ENCODE measurements at regions not wholly inside any gene's neighbourhood (a gene's known extent, or its start where the extent isn't known, plus 50 kb on each side); places are given as distances from the start of the nearest gene placed in this dataset.
"Not testable (repeated sequence)": the region's sequence is repeated elsewhere in the genome, so short reads cannot be mapped to it uniquely, and the experiment has no call there.

GRCh38 chr10:64408391-64409183 is 887.4 kb downstream of the REEP3 start:
- DNase-seq (ENCODE audit: low read depth in 2 of 2) = no peak

- DNase-seq (ENCODE audit: low read depth in 2 of 2) = no peak
Observed at GRCh38 chr10:64409349-64409748, 888.1 kb downstream of the REEP3 start.

GRCh38 chr10:64416011-64416410 is 894.8 kb downstream of the REEP3 start:
- no peak for DNase-seq (ENCODE audit: low read depth in 2 of 2)

- DNase-seq (ENCODE audit: low read depth in 2 of 2) = no peak
Observed at GRCh38 chr10:64419461-64419860, 898.3 kb downstream of the REEP3 start.

DNA sequence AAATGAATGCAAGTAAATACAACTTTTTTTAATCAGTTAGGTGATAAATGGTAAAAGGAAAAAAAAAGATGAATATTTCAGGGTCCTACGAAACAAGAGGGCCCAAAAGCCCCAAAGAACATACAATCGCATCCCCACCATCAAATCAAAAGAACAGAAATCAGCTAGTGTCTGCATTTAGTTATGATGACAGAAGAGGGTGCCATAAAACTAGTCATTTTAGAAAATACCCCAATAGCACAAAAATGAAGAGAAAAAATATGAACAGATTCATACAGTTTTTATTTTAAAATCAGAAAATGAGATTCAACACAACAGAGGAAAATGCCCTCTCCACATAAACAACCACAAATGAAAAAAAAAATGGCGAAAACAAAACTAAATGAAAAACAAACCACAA is 905.5 kb downstream of the REEP3 start:
- DNase-seq (ENCODE audit: low read depth in 2 of 2) = no peak

GRCh38 chr10:64430690-64431323 is 909.6 kb downstream of the REEP3 start:
- DNase-seq (ENCODE audit: low read depth in 2 of 2) = no peak

GRCh38 chr10:64441872-64442271 is 920.7 kb downstream of the REEP3 start:
- not testable (repeated sequence) for DNase-seq (ENCODE audit: low read depth in 2 of 2)

DNA sequence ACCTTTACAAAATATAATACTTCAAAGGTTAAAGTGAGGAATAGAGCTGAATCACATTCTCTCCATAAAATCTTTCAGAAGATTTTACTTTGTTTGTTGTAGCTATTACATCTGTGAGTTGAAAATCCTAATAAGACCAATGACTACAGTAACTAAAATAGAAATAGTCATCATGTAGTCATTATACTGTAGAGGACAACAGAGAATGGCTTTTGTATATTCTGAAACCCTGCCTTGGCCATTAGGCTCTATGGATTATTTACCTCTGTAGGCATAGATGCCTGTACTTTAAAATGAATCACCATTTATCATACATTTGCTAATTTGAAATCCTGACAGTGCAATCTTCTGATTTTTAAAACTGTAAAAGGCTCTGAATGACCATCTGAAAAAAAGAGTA is 923.0 kb downstream of the REEP3 start:
- no peak for DNase-seq (ENCODE audit: low read depth in 2 of 2)

GRCh38 chr10:64444564-64444963 is 923.4 kb downstream of the REEP3 start:
- DNase-seq (ENCODE audit: low read depth in 2 of 2) = no peak

- no peak for DNase-seq (ENCODE audit: low read depth in 2 of 2)
Observed at GRCh38 chr10:64449603-64450002, 928.4 kb downstream of the REEP3 start.

DNA sequence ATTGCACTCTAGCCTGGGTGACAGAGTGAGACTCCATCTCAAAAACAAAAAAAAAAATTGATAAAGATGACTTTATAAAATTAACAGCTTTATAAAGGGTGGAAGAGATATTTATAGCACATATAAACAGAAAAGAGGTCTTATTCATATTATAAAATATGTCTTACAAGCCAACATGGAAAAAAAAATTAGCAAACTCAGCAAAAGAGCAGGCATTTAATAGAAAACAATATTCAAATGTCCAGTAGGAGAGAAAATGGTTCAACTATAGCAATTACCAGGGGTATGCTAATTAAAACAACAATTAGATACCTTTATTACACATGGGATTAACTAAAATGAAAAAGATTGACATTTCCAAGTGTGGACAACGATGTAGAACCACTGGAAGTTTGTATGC is 929.1 kb downstream of the REEP3 start:
- DNase-seq (ENCODE audit: low read depth in 2 of 2) = no peak

GRCh38 chr10:64454962-64455361 is 933.8 kb downstream of the REEP3 start:
- DNase-seq (ENCODE audit: low read depth in 2 of 2) = no peak

DNA sequence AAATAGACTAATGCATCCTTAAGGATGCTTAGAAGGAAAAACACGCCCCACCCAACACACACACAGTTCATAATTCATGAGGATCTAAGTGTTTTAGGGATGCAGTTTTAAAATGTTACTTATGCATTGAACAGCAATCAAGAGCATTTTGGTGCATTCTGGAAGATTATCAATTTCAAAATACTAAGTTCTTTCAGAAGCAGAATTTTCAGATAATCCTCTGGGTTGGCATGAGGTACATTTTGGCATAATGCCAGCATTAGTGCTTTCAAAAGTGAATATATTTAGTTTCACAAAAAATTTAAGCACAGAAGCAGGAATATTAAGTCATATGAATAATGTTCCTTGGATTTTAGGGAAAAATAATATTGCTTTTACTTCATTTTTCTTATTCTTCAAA is 937.1 kb downstream of the REEP3 start:
- no peak for DNase-seq (ENCODE audit: low read depth in 2 of 2)

- DNase-seq (ENCODE audit: low read depth in 2 of 2) = no peak
Observed at GRCh38 chr10:64463406-64463805, 942.2 kb downstream of the REEP3 start.

- no peak for DNase-seq (ENCODE audit: low read depth in 2 of 2)
Observed at GRCh38 chr10:64465653-64466052, 944.5 kb downstream of the REEP3 start.

- DNase-seq (ENCODE audit: low read depth in 2 of 2) = no peak
Observed at GRCh38 chr10:64468219-64468618, 947.0 kb downstream of the REEP3 start.

DNA sequence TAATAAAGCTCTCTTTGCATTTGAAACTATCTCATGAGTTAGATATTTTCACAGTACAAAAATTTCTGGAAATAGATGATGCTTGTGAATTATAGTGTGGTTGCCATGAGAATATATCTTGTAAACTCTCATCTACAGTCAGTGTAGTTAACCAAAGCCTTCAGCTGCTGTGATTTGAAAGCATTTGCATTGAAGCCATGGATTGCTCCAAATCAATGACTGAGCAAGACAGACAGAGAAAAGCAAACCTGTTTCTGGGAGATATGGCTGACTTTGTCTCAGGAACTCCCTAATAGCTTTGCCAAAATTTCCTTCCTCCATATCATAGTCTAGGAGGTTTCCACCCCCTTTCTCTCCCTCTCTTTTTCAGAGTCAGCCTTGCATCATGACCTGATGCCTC is 955.3 kb downstream of the REEP3 start:
- DNase-seq (ENCODE audit: low read depth in 2 of 2) = no peak

DNA sequence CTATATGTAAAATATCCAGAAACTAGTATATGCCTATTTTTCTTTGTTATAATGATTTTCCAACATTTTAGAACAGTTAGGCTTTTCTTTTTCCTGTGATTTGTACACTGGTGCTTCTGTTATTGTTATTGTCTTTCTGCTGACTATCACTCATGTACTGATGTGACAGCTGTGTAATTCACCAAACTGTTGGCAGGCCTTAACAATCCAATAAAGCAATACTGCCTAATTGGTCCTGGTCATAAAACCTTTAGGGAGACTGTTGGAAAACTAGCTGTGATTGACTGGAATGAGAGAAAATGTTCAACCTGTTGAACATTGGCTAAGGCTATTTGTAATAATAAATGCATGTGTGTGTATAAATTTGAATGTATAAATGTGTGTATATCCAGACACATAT is 956.6 kb downstream of the REEP3 start:
- DNase-seq (ENCODE audit: low read depth in 2 of 2) = no peak

GRCh38 chr10:64484811-64485330 is 963.7 kb downstream of the REEP3 start:
- DNase-seq (ENCODE audit: low read depth in 2 of 2) = peak in 1 of 2 experiments; percentile 4

DNA sequence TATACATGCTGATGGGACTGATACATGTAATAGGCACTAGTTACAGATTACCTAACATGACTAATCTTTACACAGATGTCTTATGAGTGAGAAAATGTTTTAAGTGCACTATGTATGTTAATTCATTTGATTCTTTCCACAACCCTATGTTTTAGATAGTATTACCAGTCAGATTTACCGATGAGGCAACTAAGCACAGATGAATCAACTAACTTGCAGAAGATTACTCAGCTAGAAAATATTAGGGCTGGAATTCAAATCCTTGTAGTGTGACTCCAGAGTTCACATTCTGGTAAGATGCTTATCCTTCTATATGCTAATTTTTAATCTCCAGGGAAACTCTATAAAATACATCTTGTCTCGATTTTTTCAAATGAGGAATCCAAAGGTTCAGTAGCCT is 964.9 kb downstream of the REEP3 start:
- DNase-seq (ENCODE audit: low read depth in 2 of 2) = peak; percentile 73 to 74

GRCh38 chr10:64486901-64487300 is 965.7 kb downstream of the REEP3 start:
- DNase-seq (ENCODE audit: low read depth in 2 of 2) = no peak

DNA sequence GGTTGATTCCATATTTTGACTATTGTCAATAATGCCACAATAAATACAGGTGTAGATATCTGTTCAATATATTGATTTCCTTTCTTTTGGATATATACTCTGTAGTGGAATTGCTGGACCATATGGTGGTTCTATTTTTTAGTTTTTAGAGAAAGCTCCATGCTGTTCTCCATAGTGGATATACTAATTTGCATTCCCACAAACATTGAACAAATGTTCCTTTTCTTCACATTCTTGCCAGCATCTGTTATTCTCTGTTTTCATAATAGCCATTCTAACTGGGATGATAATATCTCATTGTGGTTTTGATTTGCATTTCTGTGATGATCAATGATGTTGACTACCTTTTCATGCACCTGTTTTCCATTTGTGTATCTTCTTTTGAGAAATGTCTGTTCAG is 973.7 kb downstream of the REEP3 start:
- no peak for DNase-seq (ENCODE audit: low read depth in 2 of 2)

DNA sequence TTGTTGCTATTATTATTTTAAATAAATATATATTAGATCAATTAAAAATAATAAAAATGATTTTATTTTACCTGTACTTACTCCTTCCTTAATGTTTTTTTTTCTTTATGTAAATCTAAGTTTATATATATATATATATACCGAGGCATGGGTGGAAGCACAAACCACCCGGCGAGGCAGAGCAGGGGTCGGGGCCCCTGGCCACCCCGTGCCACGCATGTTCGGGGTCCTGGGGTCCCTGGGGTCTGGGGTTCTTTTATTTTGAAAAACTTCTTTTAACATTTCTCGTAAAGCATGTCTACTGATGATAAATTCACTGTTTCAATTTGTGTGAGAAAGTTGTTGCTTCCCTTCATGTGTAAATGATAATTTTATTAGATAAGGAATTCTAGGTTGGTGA is 976.1 kb downstream of the REEP3 start:
- DNase-seq (ENCODE audit: low read depth in 2 of 2) = no peak
